HK-2 (cell line): ENCODE measurements at regions not wholly inside any gene's neighbourhood (a gene's known extent, or its start where the extent isn't known, plus 50 kb on each side); places are given as distances from the start of the nearest gene placed in this dataset.
"Not testable (repeated sequence)": the region's sequence is repeated elsewhere in the genome, so short reads cannot be mapped to it uniquely, and the experiment has no call there.

Source experiments
- DNase-seq: peaks from one replicate; pipeline ENCODE4 v3.0.0-alpha.2; 2018; ENCODE audit not compliant: unreplicated experiment

DNA sequence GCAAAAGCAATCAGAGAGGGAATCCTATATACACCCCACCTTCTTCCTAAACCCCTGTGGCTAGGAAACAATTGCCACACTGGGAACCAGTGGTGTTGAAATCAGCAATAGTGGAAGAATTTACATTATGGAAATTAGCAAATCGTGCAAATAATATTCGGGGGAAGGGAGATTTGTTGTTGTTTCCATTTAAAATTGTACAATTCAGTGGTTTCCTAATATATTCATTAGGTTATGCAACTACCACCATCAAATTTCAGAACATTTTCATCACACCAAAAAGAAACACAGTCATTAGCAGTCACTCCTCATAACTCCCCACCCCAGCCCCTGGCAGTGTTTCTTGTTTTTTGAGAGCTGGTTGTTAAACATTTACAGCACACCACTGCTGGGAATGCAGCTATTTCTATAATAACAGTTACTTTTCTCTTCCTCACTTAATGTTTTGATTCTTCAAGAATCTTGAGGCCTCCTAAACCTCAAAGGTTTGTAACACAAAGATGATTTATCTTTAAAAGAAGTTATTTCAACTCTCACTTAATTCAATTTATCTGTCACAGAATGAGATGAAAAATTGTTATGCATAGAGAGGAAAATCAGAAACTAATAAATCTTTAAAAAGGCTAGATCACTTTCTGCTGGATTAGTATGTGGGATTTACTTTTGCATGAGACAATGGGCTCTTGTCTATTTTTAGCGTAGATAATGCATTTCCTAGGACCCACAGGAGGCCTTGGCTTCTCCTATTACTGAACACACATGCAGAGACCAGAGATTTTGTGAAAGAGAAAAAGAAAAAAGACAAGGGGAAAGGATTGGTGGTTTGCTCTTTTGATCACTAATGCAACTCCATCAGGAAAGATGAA lies 91.8 kb upstream of the DAPK1 start:
- no peak for DNase-seq

- no peak for DNase-seq
Observed at GRCh38 chr9:87406543-87407166, 91.0 kb upstream of the DAPK1 start.

DNA sequence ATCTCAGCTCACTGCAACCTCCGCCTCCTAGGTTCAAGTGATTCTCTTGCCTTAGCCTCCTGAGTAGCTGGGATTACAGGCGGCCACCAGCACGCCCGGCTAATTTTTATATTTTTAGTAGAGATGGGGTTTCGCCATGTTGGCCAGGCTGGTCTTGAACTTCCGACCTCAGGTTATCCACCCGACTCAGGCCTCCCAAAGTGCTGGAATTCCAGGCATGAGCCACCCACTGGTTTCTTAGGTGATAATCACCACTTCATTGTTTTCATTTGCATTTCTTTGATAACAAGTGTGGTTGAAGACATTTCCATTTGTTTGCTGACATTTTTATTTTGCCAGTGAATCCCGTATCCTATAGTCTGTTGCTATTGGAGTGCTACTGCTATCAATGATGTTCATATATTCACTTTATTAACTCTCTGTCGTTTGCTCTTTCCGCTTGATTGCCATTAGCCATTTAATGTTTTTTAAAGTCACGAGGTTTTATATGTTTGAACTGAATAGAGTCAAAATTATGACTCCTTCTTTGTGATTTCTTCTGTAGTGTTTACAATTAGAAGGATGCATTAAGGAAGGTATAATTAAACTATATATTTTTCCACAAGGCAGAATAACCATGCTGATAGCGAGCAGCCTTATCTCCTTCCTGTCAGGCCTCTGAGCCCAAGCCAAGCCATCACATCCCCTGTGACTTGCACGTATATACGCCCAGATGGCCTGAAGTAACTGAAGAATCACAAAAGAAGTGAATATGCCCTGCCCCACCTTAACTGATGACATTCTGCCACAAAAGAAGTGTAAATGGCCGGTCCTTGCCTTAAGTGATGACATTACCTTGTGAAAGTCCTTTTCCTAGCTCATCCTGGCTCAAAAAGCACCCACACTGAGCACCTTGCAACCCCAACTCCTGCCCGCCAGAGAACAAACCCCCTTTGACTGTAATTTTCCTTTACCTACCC lies 87.3 kb upstream of the DAPK1 start:
- not testable (repeated sequence) for DNase-seq

GRCh38 chr9:87420884-87421283 lies 76.8 kb upstream of the DAPK1 start:
- no peak for DNase-seq

DNA sequence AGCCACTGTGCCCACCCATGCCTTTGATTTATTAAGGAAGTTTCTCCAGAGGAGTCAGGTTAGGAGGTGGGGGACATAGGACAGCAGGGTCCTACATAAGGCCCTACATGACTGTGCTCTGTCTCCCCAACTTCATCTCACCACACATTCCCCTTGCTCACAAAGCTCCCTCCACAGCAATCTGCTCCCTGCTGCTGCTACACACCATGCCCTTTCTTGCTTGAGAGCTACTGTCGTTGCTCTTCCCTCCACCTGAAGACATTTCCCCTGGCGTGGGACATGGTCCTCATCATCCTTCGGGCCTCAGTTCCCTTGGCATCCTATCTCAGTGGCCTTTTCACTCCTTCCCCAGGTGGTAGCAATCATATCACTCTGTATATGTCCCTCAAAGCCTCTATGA lies 75.9 kb upstream of the DAPK1 start:
- DNase-seq, result no peak

DNA sequence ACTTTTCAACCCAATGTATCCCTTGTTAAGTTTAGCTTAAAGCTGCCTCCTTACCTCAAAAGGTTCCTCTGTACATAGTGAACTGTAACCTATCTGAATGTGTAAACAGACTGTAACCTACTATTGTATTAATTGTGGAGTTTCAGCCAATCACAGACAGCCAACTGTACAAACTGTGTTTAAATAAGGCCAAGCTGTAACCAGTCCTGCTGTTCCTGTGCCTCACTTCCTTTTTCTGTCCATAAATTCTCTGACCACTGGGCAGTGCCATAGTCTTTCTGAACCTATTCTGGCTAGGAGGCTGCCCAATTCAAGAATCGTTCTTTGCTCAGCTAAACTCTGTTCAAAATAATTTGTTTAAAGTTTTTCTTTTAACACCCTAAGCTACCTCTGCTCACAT lies 74.7 kb upstream of the DAPK1 start:
- DNase-seq, result no peak

- DNase-seq, result not testable (repeated sequence)
Observed at GRCh38 chr9:87423885-87424284, 73.8 kb upstream of the DAPK1 start.

- DNase-seq, result no peak
Observed at GRCh38 chr9:87425202-87425601, 72.5 kb upstream of the DAPK1 start.

- DNase-seq, result no peak
Observed at GRCh38 chr9:87427851-87428506, 69.7 kb upstream of the DAPK1 start.

DNA sequence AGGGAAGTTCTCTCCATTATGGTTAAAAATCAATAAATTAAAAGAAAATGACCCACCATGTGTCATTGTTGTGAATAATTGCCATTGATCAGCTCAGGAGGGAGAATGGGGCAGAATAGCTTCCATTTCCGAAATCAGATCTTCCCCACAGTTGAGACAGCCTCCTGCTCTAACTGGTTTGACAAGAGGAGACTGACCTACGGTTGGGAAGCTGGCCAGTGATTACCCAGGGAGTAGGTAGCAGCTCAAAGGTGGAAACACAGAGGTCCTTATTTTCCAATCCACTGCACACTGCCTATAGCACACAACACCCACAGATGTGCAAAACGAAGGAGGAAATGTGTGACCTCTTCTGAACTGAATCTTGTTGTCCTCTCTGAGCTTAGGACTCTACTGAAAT lies 69.0 kb upstream of the DAPK1 start:
- no peak for DNase-seq

- DNase-seq, result no peak
Observed at GRCh38 chr9:87431837-87432236, 65.8 kb upstream of the DAPK1 start.

DNA sequence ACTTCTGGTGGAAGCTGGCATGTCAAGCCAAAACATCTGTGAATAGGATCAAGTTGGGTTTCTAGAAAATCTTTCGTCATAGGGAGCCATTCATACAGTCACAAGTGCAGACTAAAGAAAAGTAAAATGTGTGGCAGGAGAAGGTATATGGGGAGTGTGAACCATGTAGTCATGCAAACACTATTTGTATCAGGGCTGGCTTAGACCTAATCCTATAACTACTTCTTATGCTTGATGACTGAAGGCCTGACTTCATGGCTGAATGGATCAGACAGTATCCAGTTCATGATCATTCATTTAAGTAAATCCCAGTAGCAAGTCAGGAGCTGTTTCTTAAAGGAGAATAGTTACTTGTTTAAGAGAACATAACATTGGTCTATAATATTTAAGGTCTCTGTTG lies 63.8 kb upstream of the DAPK1 start:
- no peak for DNase-seq

DNA sequence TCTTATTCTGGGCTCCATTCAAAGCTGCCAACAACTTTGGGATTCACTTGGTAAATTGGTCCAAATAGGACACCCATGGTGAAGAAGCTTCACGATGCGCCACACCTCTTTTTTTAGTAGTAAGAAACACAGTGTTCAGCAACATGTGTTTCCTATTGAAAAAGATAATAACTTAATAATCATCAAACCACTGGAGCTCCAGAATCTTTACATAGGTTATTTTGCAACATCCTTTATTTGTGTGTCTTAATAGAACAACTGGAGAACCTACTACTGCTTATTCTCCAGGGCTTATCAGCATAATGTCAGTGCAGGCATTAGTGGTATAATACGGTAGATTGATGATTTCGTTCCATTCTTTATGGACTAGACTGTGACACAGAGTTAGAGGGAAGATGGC lies 63.3 kb upstream of the DAPK1 start:
- DNase-seq, result no peak

DNA sequence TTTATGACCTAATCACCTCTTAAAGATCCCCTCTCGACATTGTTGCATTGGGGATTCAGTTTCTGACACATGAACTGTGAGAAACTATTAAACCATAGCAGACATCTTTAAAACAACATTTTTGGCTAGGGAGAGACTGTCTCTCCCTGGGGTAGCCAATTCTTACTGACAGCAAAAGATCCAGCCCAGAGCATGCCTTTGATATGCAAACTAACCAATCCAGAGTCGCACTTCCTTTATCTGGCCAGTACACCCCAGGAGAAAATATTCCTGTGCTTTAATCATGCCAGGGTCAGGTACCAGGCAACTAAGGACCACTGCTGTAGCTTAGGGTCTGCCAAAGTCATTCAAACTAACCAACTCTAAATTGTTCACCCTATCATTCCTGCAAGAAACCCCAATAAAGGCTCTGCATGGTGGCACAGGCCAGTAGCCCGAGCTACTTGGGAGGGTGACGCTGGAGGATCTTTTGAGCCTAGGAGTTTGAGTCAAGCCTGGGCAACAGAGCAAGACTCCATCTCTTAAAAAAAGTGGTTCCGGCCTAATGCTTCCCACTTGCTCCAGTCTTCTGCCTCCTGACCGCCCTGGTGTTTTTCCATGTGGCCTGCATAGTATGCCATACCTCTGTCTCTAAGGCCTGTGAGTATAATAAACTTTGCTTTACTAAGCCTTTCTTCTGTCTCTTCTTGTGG lies 62.3 kb upstream of the DAPK1 start:
- no peak for DNase-seq

DNA sequence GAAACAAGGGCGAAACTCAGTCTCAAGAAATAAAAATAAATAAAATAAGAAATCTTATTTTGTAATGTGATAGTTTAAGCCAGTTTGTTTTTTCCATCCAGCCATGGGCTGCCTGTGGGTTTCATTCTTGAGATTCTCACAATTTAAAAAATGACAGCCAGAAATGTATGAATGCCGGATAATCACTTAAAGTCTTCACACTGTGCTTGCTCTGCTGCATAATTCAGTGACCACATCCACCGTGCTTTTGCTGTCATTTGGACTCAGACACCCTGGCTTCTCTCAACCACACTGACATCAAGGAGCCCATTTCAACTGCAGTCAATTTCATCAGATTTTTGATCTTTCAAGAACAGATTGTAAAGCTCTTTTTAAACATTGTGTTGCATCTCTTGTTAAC lies 61.0 kb upstream of the DAPK1 start:
- DNase-seq, result no peak

- no peak for DNase-seq
Observed at GRCh38 chr9:87437966-87438365, 59.7 kb upstream of the DAPK1 start.

GRCh38 chr9:87441251-87441650 lies 56.4 kb upstream of the DAPK1 start:
- DNase-seq, result peak; percentile 6

DNA sequence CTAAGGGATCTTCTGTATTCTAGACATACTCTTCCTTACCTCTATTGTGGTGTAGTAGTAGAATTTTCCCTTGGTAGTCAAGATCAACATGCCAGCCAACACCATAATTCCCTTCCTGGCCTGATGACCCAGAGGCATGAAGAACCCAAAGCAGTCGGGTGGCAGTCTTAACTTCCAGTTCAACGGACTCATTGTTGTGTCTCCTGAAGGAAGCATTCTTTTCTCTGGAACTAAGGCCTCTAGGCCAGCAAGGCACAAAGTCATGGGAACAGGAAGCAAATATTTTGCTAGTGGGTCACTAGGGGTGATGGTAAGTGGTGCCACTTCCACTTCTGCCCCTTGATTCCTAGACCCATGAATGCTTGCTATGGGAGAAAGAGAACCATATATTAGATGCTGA lies 55.2 kb upstream of the DAPK1 start:
- DNase-seq, result no peak

DNA sequence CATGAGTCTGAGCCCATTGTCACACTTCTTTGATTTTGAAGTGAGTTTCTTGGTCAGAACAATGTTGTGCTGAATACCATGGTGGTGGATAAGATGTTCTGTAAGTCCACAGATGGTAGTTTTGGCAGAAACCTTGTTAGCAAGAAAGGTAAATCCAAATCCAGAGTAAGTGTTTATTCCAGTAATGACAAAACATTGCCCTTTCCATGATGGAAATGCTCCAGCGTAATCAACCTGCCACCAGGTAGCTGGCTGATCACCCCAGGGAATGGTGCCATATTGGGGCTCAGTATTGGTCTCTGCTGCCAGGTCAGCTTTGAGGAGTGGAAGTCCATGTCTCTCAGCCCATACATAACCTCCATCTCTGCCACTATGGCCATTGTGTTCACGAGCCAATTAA lies 54.7 kb upstream of the DAPK1 start:
- DNase-seq, result no peak

- no peak for DNase-seq
Observed at GRCh38 chr9:87443461-87443860, 54.2 kb upstream of the DAPK1 start.

DNA sequence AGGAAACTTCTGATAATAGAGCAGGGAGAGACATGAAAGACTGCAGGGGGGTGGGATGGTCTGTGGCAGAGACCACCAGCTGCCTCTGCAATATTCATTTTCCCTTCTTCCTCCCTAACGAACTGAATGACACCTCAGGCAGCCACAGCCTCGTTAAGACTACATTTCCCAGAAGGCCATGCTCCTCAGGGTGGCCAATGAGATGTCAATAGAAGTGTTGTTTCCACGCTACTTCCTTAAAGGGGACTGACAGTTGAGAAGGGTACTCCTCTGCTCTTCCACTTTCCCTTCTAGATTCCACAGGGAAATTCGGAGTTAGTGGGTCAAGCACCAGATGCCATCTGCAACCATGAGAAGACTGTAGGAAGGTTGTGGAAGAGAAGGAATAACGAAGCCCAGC lies 52.0 kb upstream of the DAPK1 start:
- no peak for DNase-seq
